Thyroid gland (tissue), 4 donors: ENCODE measurements at regions not wholly inside any gene's neighbourhood (a gene's known extent, or its start where the extent isn't known, plus 50 kb on each side); places are given as distances from the start of the nearest gene placed in this dataset. TPM values are rescaled to one million over a fixed set of nuclear protein-coding genes. Genes with fewer than 3 reads are reported as not detected.

ENCODE experiments used
- DNase-seq, 2 donors: peaks; one replicate each; pipeline ENCODE4 v3.0.0-alpha.2; 2019
- H3K27ac ChIP-seq, 3 donors: fragments of 200-600 bp; sonication (generic); 1 replicate in 2 of 3; 2 replicates in 1 of 3; pipeline ENCODE4 v1.5.1; 2016 to 2019; ENCODE audit warnings: mild to moderate bottlenecking in 1 of 3, moderate library complexity in 1 of 3
- H3K27me3 ChIP-seq: fragments of 200-600 bp; sonication (generic); one replicate; pipeline ENCODE4 v1.5.1; 2019
- H3K36me3 ChIP-seq, 2 donors: fragments of 200-600 bp; sonication (generic); one replicate each; pipeline ENCODE4 v1.5.1; 2016 to 2019
- H3K4me1 ChIP-seq, 2 donors: fragments of 200-600 bp; sonication (generic); one replicate each; pipeline ENCODE4 v1.5.1; 2017 to 2019
- H3K4me3 ChIP-seq, 3 donors: fragments of 200-600 bp; sonication (generic); replicated peaks in 1 of 3; 1 replicate in 2 of 3; 2 replicates in 1 of 3; pipeline ENCODE4 v1.5.1; 2016; ENCODE audit warnings: mild to moderate bottlenecking in 1 of 3
- H3K9me3 ChIP-seq: fragments of 200-600 bp; sonication (generic); one replicate; pipeline ENCODE4 v1.5.1; 2017
- POLR2A ChIP-seq, 2 donors: fragments of 450-650 bp; IDR thresholded peaks; one replicate each; pipeline ENCODE4 v1.6.1; 2017; ENCODE audit warnings: antibody characterized with exemption in 2 of 2, mild to moderate bottlenecking in 2 of 2, moderate library complexity in 1 of 2
- WGBS, 2 donors: methylation state at CpG; one replicate each; pipeline ENCODE4 v1.1.5; 2017; 5-methylcytosine and 5-hydroxymethylcytosine counted together
- intact Hi-C: fragments of 100-400 bp; cut with DNase I; formaldehyde crosslinking; loops from one replicate; pipeline ENCODE4 v1.15.1; 2023
- small RNA-seq: library from RNA; depleted of rRNA; stranded (forward); fragments of <200 nt; gene quantifications from one replicate; pipeline ENCODE3, GENCODE V24; 2016
- TF ChIP-seq, protein P1 (sequence below), 6 experiments: fragments of 200-600 bp in 3 of 6; fragments of 450-650 bp in 3 of 6; sonication (generic) in 3 of 6; IDR thresholded peaks; one replicate each; pipeline ENCODE4 v1.5.1; 2016 to 2019; ENCODE audit warnings: antibody characterized with exemption in 6 of 6, mild to moderate bottlenecking in 2 of 6, inconsistent platforms in 1 of 6, moderate library complexity in 1 of 6

DNA sequence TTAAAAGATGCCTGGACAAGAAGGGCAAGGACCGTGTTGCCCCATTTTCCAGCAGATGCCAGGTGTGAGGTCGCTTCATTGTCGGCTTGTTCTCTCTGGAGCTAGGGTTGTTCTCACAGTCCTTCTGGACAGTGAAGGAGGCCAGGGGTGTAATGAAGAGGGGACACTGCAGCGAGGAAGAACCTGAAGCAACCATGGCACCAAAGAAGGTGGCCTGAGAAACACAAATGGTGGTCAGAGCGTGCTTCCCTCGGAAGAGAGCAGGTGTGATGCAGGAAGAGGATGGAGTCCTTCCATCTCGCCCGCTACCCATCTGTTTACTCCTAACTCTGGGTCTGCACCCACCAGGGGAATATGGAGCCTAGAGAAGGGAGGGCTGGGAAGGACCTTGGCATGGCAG is 50.3 kb upstream of the TWIST2 start:
- TF ChIP-seq POLR2A (IDR thresholded peaks at IDR 0.05): no peak
- TF ChIP-seq, protein P1, sequence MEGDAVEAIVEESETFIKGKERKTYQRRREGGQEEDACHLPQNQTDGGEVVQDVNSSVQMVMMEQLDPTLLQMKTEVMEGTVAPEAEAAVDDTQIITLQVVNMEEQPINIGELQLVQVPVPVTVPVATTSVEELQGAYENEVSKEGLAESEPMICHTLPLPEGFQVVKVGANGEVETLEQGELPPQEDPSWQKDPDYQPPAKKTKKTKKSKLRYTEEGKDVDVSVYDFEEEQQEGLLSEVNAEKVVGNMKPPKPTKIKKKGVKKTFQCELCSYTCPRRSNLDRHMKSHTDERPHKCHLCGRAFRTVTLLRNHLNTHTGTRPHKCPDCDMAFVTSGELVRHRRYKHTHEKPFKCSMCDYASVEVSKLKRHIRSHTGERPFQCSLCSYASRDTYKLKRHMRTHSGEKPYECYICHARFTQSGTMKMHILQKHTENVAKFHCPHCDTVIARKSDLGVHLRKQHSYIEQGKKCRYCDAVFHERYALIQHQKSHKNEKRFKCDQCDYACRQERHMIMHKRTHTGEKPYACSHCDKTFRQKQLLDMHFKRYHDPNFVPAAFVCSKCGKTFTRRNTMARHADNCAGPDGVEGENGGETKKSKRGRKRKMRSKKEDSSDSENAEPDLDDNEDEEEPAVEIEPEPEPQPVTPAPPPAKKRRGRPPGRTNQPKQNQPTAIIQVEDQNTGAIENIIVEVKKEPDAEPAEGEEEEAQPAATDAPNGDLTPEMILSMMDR (IDR thresholded peaks at IDR 0.05): no peak
- no peaks in the 10 kb centered on the region for H3K36me3 ChIP-seq
- H3K4me3 ChIP-seq: no peak overlapping the region
- intact Hi-C loops: no loop called here
- H3K27ac ChIP-seq: no peak overlapping the region
- DNase-seq: no peak
- 93 to 95% methylated on average over 8 of the region's 8 CpGs for WGBS, 2 donors
- no peaks in the 10 kb centered on the region for H3K27me3 ChIP-seq
- H3K4me1 ChIP-seq: no peaks in the 10 kb centered on the region
- H3K9me3 ChIP-seq: no peaks in the 10 kb centered on the region

Small RNAs in the stretch of these regions (small RNA-seq; reads per million reads assigned to genes)
- not detected for gene AC113618.1
